Uterus (tissue), 2 donors: ENCODE measurements at regions not wholly inside any gene's neighbourhood (a gene's known extent, or its start where the extent isn't known, plus 50 kb on each side); places are given as distances from the start of the nearest gene placed in this dataset.

Source experiments
- CTCF ChIP-seq, 4 experiments: fragments of 200-600 bp in 2 of 4; fragments of 450-650 bp in 2 of 4; sonication (generic) in 2 of 4; IDR thresholded peaks; one replicate each; pipeline ENCODE4 v1.5.1; 2016 to 2019; ENCODE audit warnings: antibody characterized with exemption in 4 of 4, mild to moderate bottlenecking in 2 of 4, moderate library complexity in 1 of 4
- POLR2A ChIP-seq, 2 donors: fragments of 450-650 bp; IDR thresholded peaks; one replicate each; pipeline ENCODE4 v1.6.1; 2016; ENCODE audit warnings: antibody characterized with exemption in 2 of 2, mild to moderate bottlenecking in 1 of 2, moderate library complexity in 1 of 2

DNA sequence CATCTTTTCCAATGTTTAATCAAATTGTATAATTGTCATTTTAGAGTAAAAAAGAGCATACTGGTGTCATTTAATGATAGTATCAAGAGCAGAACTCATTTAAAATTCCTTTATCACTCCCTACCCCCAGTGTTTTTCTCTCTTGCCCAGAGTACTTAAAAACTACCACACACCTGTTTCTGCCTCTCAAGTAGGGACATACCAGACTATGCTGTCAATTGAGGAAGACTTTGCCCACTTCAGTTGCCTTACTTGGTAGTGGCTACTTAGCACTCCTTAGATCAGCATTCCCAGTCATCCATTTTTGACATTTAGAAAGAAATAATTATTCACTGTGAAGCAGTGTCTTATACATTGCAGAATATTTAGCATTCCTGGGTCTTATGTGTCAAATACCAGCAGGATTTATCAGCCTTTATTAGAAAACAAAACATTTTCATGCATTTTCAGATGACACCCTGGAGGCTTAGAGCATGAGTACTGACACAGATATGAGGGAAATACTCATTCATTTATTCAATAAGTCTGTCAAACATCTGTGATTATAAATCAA, 127.5 kb upstream of the RGS1 start:
- TF ChIP-seq POLR2A (IDR thresholded peaks at IDR 0.05) (no peak), CTCF (IDR thresholded peaks at IDR 0.05) (no peak)
